Muscle of leg (tissue), 3 donors: ENCODE measurements at regions not wholly inside any gene's neighbourhood (a gene's known extent, or its start where the extent isn't known, plus 50 kb on each side); places are given as distances from the start of the nearest gene placed in this dataset.
A peak's percentile ranks its signal among the peaks of the same experiment; 100 is the strongest.

Experiments used
- DNase-seq: peaks from one replicate; pipeline ENCODE4 v3.0.0; 2013
- H3K27ac ChIP-seq: one replicate; pipeline ENCODE4 v1.5.1; 2013; ENCODE audit warnings: mild to moderate bottlenecking, low read length, control low read depth
- H3K27me3 ChIP-seq: one replicate; pipeline ENCODE4 v1.6.1; 2013; ENCODE audit warnings: low read length; ENCODE audit not compliant: control insufficient read depth, insufficient read depth
- H3K36me3 ChIP-seq: one replicate; pipeline ENCODE4 v1.6.1; 2013; ENCODE audit warnings: low read length; ENCODE audit not compliant: control insufficient read depth, insufficient read depth
- H3K4me1 ChIP-seq: one replicate; pipeline ENCODE4 v1.6.1; 2013; ENCODE audit warnings: low read length; ENCODE audit not compliant: control insufficient read depth, insufficient read depth
- H3K4me3 ChIP-seq: one replicate; pipeline ENCODE4 v1.5.1; 2013; ENCODE audit warnings: low read length, control low read depth
- H3K9me3 ChIP-seq: replicated peaks from 2 replicates; pipeline ENCODE4 v1.6.1; 2013; ENCODE audit warnings: low read depth, low read length; ENCODE audit not compliant: control insufficient read depth
- WGBS: methylation state at CpG from one replicate; pipeline ENCODE4 v1.1.5; 2013; ENCODE audit warnings: missing lambda C conversion rate; ENCODE audit not compliant: insufficient coverage; 5-methylcytosine and 5-hydroxymethylcytosine counted together

GRCh38 chr18:72692086-72692485, 147.9 kb upstream of the CBLN2 start:
- Histone ChIP-seq H3K27me3 (no peaks in the 10 kb centered on the region), H3K4me3 (no peak overlapping the region), H3K36me3 (no peaks in the 10 kb centered on the region), H3K27ac (no peak overlapping the region), H3K4me1 (peaks cover 6% of the 10 kb centered on the region), H3K9me3 (no peaks in the 10 kb centered on the region)
- no peak for DNase-seq
- WGBS: 3% methylated on average over 10 of the region's 16 CpGs

- no peak for DNase-seq
- peaks cover 6% of the 10 kb centered on the region for H3K4me1 ChIP-seq
- H3K36me3 ChIP-seq: no peaks in the 10 kb centered on the region
- H3K9me3 ChIP-seq: no peaks in the 10 kb centered on the region
- H3K4me3 ChIP-seq: no peak overlapping the region
- H3K27ac ChIP-seq: no peak overlapping the region
- WGBS: no CpG with 5 or more reads among the region's 4 CpGs
- H3K27me3 ChIP-seq: no peaks in the 10 kb centered on the region
Observed at GRCh38 chr18:72687736-72688135, 143.6 kb upstream of the CBLN2 start.

GRCh38 chr18:72675394-72675793, 131.3 kb upstream of the CBLN2 start:
- 84% methylated on average over 10 of the region's 10 CpGs for WGBS
- Histone ChIP-seq H3K9me3 (no peaks in the 10 kb centered on the region), H3K27me3 (no peaks in the 10 kb centered on the region), H3K4me1 (peaks cover 3% of the 10 kb centered on the region), H3K4me3 (no peak overlapping the region), H3K36me3 (no peaks in the 10 kb centered on the region), H3K27ac (no peak overlapping the region)
- DNase-seq: peak; percentile 5

GRCh38 chr18:72674710-72675109, 130.6 kb upstream of the CBLN2 start:
- H3K36me3 ChIP-seq: no peaks in the 10 kb centered on the region
- H3K27me3 ChIP-seq: no peaks in the 10 kb centered on the region
- no peaks in the 10 kb centered on the region for H3K9me3 ChIP-seq
- DNase-seq: no peak
- H3K4me1 ChIP-seq: peaks cover 3% of the 10 kb centered on the region
- H3K4me3 ChIP-seq: no peak overlapping the region
- no peak overlapping the region for H3K27ac ChIP-seq
- WGBS: 87% methylated on average over 3 of the region's 7 CpGs

- WGBS: 40% methylated on average over 3 of the region's 5 CpGs
- DNase-seq: no peak
- H3K9me3 ChIP-seq: no peaks in the 10 kb centered on the region
- no peaks in the 10 kb centered on the region for H3K36me3 ChIP-seq
- H3K4me1 ChIP-seq: peaks cover 3% of the 10 kb centered on the region
- no peak overlapping the region for H3K27ac ChIP-seq
- no peak overlapping the region for H3K4me3 ChIP-seq
- no peaks in the 10 kb centered on the region for H3K27me3 ChIP-seq
Observed at GRCh38 chr18:72673242-72673641, 129.1 kb upstream of the CBLN2 start.

GRCh38 chr18:72672364-72673184, 128.4 kb upstream of the CBLN2 start:
- Histone ChIP-seq H3K9me3 (no peaks in the 10 kb centered on the region), H3K4me3 (no peak overlapping the region), H3K27me3 (no peaks in the 10 kb centered on the region), H3K27ac (no peak overlapping the region), H3K4me1 (peaks cover 3% of the 10 kb centered on the region), H3K36me3 (no peaks in the 10 kb centered on the region)
- 95% methylated on average over 4 of the region's 11 CpGs for WGBS
- peak; percentile 14 for DNase-seq

- DNase-seq: no peak
- 78% methylated on average over 6 of the region's 6 CpGs for WGBS
- Histone ChIP-seq H3K9me3 (no peaks in the 10 kb centered on the region), H3K27me3 (no peaks in the 10 kb centered on the region), H3K4me1 (no peaks in the 10 kb centered on the region), H3K27ac (no peak overlapping the region), H3K4me3 (no peak overlapping the region), H3K36me3 (no peaks in the 10 kb centered on the region)
Observed at GRCh38 chr18:72667932-72668331, 123.8 kb upstream of the CBLN2 start.

- Histone ChIP-seq H3K4me1 (no peaks in the 10 kb centered on the region), H3K27ac (no peak overlapping the region), H3K36me3 (no peaks in the 10 kb centered on the region), H3K27me3 (no peaks in the 10 kb centered on the region), H3K4me3 (no peak overlapping the region), H3K9me3 (no peaks in the 10 kb centered on the region)
- DNase-seq: peak; percentile 3
- WGBS: 72% methylated on average over 3 of the region's 3 CpGs
Observed at GRCh38 chr18:72652990-72653593, 109.0 kb upstream of the CBLN2 start.

- Histone ChIP-seq H3K9me3 (no peaks in the 10 kb centered on the region), H3K36me3 (no peaks in the 10 kb centered on the region), H3K27ac (no peak overlapping the region), H3K4me3 (no peak overlapping the region), H3K4me1 (no peaks in the 10 kb centered on the region), H3K27me3 (no peaks in the 10 kb centered on the region)
- WGBS: 77% methylated on average over 3 of the region's 5 CpGs
- DNase-seq: no peak
Observed at GRCh38 chr18:72651033-72651432, 106.9 kb upstream of the CBLN2 start.

- H3K36me3 ChIP-seq: no peaks in the 10 kb centered on the region
- no peak overlapping the region for H3K27ac ChIP-seq
- H3K4me3 ChIP-seq: no peak overlapping the region
- H3K9me3 ChIP-seq: no peaks in the 10 kb centered on the region
- no peaks in the 10 kb centered on the region for H3K27me3 ChIP-seq
- no peaks in the 10 kb centered on the region for H3K4me1 ChIP-seq
- DNase-seq: no peak
Observed at GRCh38 chr18:72648481-72648960, 104.4 kb upstream of the CBLN2 start.
